ENCODE measurements at regions not wholly inside any gene's neighbourhood (a gene's known extent, or its start where the extent isn't known, plus 50 kb on each side); places are given as distances from the start of the nearest gene placed in this dataset.
"Not testable (repeated sequence)": the region's sequence is repeated elsewhere in the genome, so short reads cannot be mapped to it uniquely, and the experiment has no call there.

DNA sequence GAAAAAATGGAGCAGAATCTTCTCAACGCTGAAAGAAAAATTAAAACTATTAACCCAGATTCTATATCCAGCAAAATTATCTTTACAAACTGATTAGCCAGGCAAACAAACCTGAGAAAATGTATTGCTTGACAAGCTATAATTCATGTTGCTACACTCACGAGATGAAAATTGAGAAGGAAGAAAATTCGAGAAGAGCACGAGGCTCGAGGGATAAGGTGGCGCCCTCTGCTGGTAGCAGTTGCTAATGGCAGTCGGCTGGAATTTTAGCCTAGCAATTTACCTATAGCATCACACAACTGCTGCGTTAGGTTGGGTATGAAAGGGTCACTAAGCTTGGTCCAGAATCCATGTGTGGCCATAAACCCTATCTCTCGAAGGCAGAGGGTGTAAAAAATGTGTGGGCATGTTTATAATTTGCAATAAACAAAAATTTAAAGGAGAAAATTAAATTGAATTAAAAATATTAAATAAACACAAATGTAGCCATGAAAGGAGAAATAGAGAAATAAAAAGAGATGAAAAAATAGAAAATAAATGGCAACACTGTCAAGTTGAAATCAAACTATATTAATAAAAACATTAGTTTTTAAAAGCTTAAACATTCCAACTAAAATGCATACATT is 126.6 kb downstream of the PPP4R3C start:
- TF ChIP-seq, protein P1, sequence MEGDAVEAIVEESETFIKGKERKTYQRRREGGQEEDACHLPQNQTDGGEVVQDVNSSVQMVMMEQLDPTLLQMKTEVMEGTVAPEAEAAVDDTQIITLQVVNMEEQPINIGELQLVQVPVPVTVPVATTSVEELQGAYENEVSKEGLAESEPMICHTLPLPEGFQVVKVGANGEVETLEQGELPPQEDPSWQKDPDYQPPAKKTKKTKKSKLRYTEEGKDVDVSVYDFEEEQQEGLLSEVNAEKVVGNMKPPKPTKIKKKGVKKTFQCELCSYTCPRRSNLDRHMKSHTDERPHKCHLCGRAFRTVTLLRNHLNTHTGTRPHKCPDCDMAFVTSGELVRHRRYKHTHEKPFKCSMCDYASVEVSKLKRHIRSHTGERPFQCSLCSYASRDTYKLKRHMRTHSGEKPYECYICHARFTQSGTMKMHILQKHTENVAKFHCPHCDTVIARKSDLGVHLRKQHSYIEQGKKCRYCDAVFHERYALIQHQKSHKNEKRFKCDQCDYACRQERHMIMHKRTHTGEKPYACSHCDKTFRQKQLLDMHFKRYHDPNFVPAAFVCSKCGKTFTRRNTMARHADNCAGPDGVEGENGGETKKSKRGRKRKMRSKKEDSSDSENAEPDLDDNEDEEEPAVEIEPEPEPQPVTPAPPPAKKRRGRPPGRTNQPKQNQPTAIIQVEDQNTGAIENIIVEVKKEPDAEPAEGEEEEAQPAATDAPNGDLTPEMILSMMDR (IDR thresholded peaks at IDR 0.05; ENCODE audit: control insufficient read depth, insufficient read depth, low read depth, low read length, missing control alignments) = peak; percentile 49
- DNase-seq (ENCODE audit: low read depth) = no peak
- H3K4me3 ChIP-seq (ENCODE audit: control insufficient read depth, low read depth, low read length) = no peak overlapping the region

DNA sequence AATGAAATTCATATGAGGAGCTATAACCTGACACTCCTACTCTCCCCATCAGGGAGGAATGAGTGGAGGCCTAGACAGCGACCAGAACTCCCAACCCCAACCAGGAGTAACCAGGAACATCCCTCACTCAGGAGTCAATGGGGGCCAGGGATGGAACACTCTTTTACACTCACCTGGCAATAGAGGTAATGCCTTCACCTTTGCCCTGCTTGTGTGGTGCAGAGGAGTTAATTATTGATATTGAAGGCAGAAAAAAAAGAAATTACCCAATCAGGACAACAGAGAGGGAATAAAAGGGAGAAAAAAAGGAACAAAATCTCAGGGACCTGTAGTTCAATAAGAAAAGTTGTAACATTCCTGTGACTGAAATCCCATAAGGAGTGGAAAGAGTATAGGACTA is 141.5 kb downstream of the PPP4R3C start:
- TF ChIP-seq, protein P1 (IDR thresholded peaks at IDR 0.05; ENCODE audit: control insufficient read depth, insufficient read depth, low read depth, low read length, missing control alignments) = no peak
- no peak for DNase-seq (ENCODE audit: low read depth)
- no peak overlapping the region for H3K4me3 ChIP-seq (ENCODE audit: control insufficient read depth, low read depth, low read length)

DNA sequence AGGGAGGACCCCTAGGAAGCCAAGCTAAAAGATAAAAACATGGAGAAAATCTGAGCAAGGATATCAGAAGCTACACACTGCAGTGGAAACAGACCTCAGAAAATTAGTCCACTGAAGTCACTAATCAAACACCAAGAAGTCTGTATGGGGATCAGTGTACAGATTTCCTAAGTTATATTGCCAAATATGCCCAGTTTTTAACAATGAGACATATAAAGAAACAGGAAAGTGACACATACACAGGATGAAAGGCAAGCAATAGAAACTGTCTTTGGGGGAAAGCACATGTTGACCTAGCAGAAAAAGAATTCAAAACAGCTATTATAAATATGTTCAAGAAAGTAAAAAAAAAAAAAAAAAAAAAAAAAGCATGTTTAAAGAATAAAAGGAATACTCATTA is 153.7 kb downstream of the PPP4R3C start:
- no peak overlapping the region for H3K4me3 ChIP-seq (ENCODE audit: control insufficient read depth, low read depth, low read length)
- TF ChIP-seq, protein P1 (IDR thresholded peaks at IDR 0.05; ENCODE audit: control insufficient read depth, insufficient read depth, low read depth, low read length, missing control alignments) = no peak

DNA sequence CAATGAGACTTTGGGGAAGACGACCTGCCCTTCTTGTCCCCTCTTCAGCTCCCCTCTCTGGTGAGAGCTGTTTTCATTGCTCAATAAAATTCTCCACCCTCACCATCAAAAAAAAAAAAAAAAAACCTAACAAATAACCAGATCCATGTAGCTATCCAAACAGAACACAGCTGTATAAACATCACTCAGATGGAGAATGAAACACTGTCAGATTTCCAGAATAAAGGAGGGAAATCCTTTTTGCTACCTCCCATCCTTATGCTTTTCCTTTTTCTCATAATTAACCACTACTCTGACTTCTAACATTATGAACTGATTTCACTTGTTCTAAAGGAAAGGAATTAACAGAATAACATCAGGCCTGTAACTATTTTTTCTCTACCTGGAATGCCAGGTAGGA is 155.6 kb downstream of the PPP4R3C start:
- H3K4me3 ChIP-seq (ENCODE audit: control insufficient read depth, low read depth, low read length) = no peak overlapping the region
- TF ChIP-seq, protein P1 (IDR thresholded peaks at IDR 0.05; ENCODE audit: control insufficient read depth, insufficient read depth, low read depth, low read length, missing control alignments) = no peak
- no peak for DNase-seq (ENCODE audit: low read depth)

More for the DNA sequence above, 153.7 kb downstream of the PPP4R3C start:
- no peak for DNase-seq (ENCODE audit: low read depth)

DNA sequence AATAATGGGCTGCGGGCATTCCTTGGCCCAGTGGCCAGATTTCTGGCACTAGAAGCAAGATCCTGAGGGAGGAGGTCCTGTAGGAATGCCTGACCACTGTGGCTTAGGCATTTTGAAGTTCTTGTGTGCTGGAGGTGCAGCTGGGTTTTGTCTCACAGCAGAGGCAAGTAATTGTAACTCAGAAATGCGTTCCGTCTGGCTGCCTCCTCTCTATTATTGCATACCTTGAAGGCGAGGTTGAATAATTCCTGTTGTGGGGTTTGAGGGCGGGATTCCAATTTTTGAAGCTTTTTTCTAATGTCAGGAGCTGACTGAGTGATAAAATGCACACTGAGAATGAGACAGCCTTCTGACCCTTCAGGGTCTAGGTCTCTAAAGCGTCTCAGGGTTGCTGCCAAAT is 170.6 kb downstream of the PPP4R3C start:
- not testable (repeated sequence) for DNase-seq (ENCODE audit: low read depth); H3K4me3 ChIP-seq (ENCODE audit: control insufficient read depth, low read depth, low read length)

DNA sequence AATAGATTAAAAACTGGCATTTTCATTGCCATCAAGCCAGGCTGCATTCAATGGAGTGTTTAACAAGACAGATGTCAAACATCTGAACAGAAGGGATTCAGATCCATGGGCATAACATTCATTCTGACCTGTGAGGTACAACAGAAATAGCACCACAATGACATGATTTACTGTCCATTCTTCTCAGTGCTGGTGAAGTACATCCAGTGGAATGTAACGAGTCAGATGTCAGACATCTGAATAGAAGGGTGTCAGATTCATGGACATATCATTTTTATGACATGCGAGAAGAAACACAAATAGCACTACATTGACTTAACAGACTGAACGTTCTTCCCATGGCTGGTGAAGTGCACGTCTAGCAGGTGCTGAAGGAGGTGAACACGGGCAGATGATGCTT is 186.4 kb downstream of the PPP4R3C start:
- no peak for DNase-seq (ENCODE audit: low read depth)
- H3K4me3 ChIP-seq (ENCODE audit: control insufficient read depth, low read depth, low read length) = no peak overlapping the region
- TF ChIP-seq, protein P1 (IDR thresholded peaks at IDR 0.05; ENCODE audit: control insufficient read depth, insufficient read depth, low read depth, low read length, missing control alignments) = no peak

DNA sequence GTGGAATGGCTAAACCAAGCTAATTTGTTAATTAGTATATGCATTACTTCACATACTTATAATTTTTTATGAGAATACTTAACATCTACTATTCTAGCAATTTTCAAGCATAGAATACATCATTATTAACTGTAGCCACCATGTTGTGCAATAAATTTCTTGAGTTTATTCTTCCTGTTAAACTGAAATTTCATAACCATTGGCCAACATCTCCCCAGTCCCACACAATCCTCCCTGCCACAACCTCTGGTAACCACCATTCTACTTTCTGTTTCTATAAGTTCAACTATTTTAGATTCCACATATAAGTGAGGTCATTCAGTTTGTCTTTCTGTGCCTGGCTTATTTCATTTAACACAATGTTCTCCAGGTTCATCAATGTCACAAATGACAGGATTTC is 208.5 kb downstream of the PPP4R3C start:
- DNase-seq (ENCODE audit: low read depth) = no peak
- H3K4me3 ChIP-seq (ENCODE audit: control insufficient read depth, low read depth, low read length) = no peak overlapping the region
- TF ChIP-seq, protein P1 (IDR thresholded peaks at IDR 0.05; ENCODE audit: control insufficient read depth, insufficient read depth, low read depth, low read length, missing control alignments) = no peak
